ENCODE measurements at regions not wholly inside any gene's neighbourhood (a gene's known extent, or its start where the extent isn't known, plus 50 kb on each side); places are given as distances from the start of the nearest gene placed in this dataset.

DNA sequence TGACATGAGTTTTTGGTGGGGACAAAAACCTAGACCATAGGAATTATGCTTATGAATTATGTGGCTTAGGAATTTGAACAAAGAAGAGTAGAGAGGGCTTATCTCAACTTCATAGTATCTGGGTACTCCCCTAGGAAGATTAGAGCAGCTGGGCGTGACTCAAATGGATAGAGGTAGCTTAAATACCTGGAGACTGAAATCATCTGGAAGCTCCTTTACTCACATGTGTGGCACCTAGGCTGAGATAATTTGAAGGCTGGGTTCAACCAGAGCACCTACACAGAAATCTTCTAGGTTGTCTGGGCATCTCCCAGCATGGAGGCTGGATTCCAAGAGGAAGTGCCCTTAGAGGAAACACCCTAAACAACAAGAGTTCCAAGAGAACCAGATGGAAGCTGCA lies 393.9 kb downstream of the ADAMTS20 start (continued):
- TF ChIP-seq, protein P1, sequence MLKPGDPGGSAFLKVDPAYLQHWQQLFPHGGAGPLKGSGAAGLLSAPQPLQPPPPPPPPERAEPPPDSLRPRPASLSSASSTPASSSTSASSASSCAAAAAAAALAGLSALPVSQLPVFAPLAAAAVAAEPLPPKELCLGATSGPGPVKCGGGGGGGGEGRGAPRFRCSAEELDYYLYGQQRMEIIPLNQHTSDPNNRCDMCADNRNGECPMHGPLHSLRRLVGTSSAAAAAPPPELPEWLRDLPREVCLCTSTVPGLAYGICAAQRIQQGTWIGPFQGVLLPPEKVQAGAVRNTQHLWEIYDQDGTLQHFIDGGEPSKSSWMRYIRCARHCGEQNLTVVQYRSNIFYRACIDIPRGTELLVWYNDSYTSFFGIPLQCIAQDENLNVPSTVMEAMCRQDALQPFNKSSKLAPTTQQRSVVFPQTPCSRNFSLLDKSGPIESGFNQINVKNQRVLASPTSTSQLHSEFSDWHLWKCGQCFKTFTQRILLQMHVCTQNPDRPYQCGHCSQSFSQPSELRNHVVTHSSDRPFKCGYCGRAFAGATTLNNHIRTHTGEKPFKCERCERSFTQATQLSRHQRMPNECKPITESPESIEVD (tag by site-specific recombination; IDR thresholded peaks at IDR 0.05) = no peak
- TF ChIP-seq ZNF837 (tag by site-specific recombination; IDR thresholded peaks at IDR 0.05) (no peak), ZNF391 (tag by site-specific recombination; IDR thresholded peaks at IDR 0.05; ENCODE audit: borderline replicate concordance, low read depth) (no peak), ZNF658 (tag by site-specific recombination; IDR thresholded peaks at IDR 0.05) (no peak), ZNF23 (tag by site-specific recombination; IDR thresholded peaks at IDR 0.05; ENCODE audit: borderline replicate concordance) (no peak)
- TF ChIP-seq, protein P2, sequence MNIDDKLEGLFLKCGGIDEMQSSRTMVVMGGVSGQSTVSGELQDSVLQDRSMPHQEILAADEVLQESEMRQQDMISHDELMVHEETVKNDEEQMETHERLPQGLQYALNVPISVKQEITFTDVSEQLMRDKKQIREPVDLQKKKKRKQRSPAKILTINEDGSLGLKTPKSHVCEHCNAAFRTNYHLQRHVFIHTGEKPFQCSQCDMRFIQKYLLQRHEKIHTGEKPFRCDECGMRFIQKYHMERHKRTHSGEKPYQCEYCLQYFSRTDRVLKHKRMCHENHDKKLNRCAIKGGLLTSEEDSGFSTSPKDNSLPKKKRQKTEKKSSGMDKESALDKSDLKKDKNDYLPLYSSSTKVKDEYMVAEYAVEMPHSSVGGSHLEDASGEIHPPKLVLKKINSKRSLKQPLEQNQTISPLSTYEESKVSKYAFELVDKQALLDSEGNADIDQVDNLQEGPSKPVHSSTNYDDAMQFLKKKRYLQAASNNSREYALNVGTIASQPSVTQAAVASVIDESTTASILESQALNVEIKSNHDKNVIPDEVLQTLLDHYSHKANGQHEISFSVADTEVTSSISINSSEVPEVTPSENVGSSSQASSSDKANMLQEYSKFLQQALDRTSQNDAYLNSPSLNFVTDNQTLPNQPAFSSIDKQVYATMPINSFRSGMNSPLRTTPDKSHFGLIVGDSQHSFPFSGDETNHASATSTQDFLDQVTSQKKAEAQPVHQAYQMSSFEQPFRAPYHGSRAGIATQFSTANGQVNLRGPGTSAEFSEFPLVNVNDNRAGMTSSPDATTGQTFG (tag by site-specific recombination; IDR thresholded peaks at IDR 0.05; ENCODE audit: borderline replicate concordance) = no peak
- TF ChIP-seq, protein P3, sequence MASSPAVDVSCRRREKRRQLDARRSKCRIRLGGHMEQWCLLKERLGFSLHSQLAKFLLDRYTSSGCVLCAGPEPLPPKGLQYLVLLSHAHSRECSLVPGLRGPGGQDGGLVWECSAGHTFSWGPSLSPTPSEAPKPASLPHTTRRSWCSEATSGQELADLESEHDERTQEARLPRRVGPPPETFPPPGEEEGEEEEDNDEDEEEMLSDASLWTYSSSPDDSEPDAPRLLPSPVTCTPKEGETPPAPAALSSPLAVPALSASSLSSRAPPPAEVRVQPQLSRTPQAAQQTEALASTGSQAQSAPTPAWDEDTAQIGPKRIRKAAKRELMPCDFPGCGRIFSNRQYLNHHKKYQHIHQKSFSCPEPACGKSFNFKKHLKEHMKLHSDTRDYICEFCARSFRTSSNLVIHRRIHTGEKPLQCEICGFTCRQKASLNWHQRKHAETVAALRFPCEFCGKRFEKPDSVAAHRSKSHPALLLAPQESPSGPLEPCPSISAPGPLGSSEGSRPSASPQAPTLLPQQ (tag by site-specific recombination; IDR thresholded peaks at IDR 0.05) = no peak
- TF ChIP-seq, protein P4, sequence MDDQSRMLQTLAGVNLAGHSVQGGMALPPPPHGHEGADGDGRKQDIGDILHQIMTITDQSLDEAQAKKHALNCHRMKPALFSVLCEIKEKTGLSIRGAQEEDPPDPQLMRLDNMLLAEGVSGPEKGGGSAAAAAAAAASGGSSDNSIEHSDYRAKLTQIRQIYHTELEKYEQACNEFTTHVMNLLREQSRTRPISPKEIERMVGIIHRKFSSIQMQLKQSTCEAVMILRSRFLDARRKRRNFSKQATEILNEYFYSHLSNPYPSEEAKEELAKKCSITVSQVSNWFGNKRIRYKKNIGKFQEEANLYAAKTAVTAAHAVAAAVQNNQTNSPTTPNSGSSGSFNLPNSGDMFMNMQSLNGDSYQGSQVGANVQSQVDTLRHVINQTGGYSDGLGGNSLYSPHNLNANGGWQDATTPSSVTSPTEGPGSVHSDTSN (CRISPR knock-in tag; IDR thresholded peaks at IDR 0.05) = no peak

DNA sequence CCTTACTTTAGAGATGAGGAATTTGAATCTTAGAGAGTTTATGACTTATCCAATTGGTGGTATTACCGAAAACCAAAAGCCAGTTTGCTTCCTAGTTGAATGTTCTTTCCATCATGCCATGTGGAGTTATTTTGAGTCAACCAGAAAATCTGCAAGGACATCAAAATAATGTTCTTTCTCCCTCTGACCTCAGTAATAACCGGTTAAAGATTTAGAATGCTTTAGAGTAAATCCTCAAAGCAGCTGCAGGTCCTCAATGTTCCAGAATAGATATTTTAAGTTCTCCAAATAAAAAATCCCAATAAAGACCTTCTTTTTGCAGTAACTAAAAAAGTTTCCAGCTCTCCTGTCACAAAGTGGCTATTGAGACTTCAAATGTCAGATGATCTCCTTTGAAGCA lies 396.6 kb downstream of the ADAMTS20 start:
- Histone ChIP-seq H3K36me3 (ENCODE audit: control insufficient read depth in 2 of 2, insufficient read depth in 1 of 2, low read length in 2 of 2) (no peaks in the 10 kb centered on the region), H3K4me3 (ENCODE audit: low read depth, low read length) (no peak overlapping the region), H3K27ac (ENCODE audit: extremely low read depth, low read depth, low read length) (no peak overlapping the region), H3K4me1 (ENCODE audit: control insufficient read depth, insufficient read depth, low read length) (no peaks in the 10 kb centered on the region), H3K9me3 (ENCODE audit: control insufficient read depth, insufficient read depth, low read depth, low read length) (no peaks in the 10 kb centered on the region)
- CTCF ChIA-PET = no interaction called here
- POLR2A ChIA-PET = no interaction called here
- TF ChIP-seq ZNF214 (tag by site-specific recombination; IDR thresholded peaks at IDR 0.05; ENCODE audit: borderline replicate concordance) = no peak
- no peak for TF ChIP-seq ZBTB1 (tag by site-specific recombination; IDR thresholded peaks at IDR 0.05)
- no peak for TF ChIP-seq HOXD13 (CRISPR knock-in tag; IDR thresholded peaks at IDR 0.05; ENCODE audit: borderline replicate concordance)
- no peak for TF ChIP-seq ZNF610 (tag by site-specific recombination; IDR thresholded peaks at IDR 0.05; ENCODE audit: borderline replicate concordance)
- TF ChIP-seq ZNF157 (tag by site-specific recombination; IDR thresholded peaks at IDR 0.05) = no peak
- TF ChIP-seq, protein P5, sequence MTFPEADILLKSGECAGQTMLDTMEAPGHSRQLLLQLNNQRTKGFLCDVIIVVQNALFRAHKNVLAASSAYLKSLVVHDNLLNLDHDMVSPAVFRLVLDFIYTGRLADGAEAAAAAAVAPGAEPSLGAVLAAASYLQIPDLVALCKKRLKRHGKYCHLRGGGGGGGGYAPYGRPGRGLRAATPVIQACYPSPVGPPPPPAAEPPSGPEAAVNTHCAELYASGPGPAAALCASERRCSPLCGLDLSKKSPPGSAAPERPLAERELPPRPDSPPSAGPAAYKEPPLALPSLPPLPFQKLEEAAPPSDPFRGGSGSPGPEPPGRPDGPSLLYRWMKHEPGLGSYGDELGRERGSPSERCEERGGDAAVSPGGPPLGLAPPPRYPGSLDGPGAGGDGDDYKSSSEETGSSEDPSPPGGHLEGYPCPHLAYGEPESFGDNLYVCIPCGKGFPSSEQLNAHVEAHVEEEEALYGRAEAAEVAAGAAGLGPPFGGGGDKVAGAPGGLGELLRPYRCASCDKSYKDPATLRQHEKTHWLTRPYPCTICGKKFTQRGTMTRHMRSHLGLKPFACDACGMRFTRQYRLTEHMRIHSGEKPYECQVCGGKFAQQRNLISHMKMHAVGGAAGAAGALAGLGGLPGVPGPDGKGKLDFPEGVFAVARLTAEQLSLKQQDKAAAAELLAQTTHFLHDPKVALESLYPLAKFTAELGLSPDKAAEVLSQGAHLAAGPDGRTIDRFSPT (tag by site-specific recombination; IDR thresholded peaks at IDR 0.05) = no peak
- TF ChIP-seq, protein P3 (tag by site-specific recombination; IDR thresholded peaks at IDR 0.05) = no peak
- no peak for TF ChIP-seq BCL11B (tag by site-specific recombination; IDR thresholded peaks at IDR 0.05; ENCODE audit: low read depth)
- TF ChIP-seq, protein P6, sequence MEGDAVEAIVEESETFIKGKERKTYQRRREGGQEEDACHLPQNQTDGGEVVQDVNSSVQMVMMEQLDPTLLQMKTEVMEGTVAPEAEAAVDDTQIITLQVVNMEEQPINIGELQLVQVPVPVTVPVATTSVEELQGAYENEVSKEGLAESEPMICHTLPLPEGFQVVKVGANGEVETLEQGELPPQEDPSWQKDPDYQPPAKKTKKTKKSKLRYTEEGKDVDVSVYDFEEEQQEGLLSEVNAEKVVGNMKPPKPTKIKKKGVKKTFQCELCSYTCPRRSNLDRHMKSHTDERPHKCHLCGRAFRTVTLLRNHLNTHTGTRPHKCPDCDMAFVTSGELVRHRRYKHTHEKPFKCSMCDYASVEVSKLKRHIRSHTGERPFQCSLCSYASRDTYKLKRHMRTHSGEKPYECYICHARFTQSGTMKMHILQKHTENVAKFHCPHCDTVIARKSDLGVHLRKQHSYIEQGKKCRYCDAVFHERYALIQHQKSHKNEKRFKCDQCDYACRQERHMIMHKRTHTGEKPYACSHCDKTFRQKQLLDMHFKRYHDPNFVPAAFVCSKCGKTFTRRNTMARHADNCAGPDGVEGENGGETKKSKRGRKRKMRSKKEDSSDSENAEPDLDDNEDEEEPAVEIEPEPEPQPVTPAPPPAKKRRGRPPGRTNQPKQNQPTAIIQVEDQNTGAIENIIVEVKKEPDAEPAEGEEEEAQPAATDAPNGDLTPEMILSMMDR (tag by site-specific recombination; IDR thresholded peaks at IDR 0.05) = no peak
- no peak for TF ChIP-seq ZNF521 (tag by site-specific recombination; IDR thresholded peaks at IDR 0.05)
- no peak for TF ChIP-seq ZNF830 (tag by site-specific recombination; IDR thresholded peaks at IDR 0.05; ENCODE audit: low read depth)
